ENCODE measurements at regions not wholly inside any gene's neighbourhood (a gene's known extent, or its start where the extent isn't known, plus 50 kb on each side); places are given as distances from the start of the nearest gene placed in this dataset.

- ChIA-PET CTCF (no interaction called here), POLR2A (no interaction called here)
- no peak for TF ChIP-seq CTCF (IDR thresholded peaks at IDR 0.05; ENCODE audit: insufficient read depth, low read depth, low read length)
- Histone ChIP-seq H3K36me3 (ENCODE audit: control insufficient read depth, insufficient read depth, low read length) (no peaks in the 10 kb centered on the region), H3K4me3 (ENCODE audit: low read depth, low read length) (no peak overlapping the region), H3K27me3 (ENCODE audit: control insufficient read depth, insufficient read depth, low read length) (no peaks in the 10 kb centered on the region)
- DNase-seq (ENCODE audit: low read depth), result no peak
Measured at GRCh38 chrX:87327267-87327666, 190.3 kb upstream of the KLHL4 start.

GRCh38 chrX:87337267-87337666 is 180.3 kb upstream of the KLHL4 start:
- Histone ChIP-seq H3K27me3 (ENCODE audit: control insufficient read depth, insufficient read depth, low read length) (no peaks in the 10 kb centered on the region), H3K36me3 (ENCODE audit: control insufficient read depth, insufficient read depth, low read length) (no peaks in the 10 kb centered on the region), H3K4me3 (ENCODE audit: low read depth, low read length) (no peak overlapping the region)
- ChIA-PET POLR2A (no interaction called here), CTCF (no interaction called here)
- DNase-seq (ENCODE audit: low read depth), result no peak
- no peak for TF ChIP-seq CTCF (IDR thresholded peaks at IDR 0.05; ENCODE audit: insufficient read depth, low read depth, low read length)

GRCh38 chrX:87338510-87338909 is 179.1 kb upstream of the KLHL4 start:
- no peak for DNase-seq (ENCODE audit: low read depth)
- Histone ChIP-seq H3K27me3 (ENCODE audit: control insufficient read depth, insufficient read depth, low read length) (no peaks in the 10 kb centered on the region), H3K4me3 (ENCODE audit: low read depth, low read length) (no peak overlapping the region), H3K36me3 (ENCODE audit: control insufficient read depth, insufficient read depth, low read length) (no peaks in the 10 kb centered on the region)
- TF ChIP-seq CTCF (IDR thresholded peaks at IDR 0.05; ENCODE audit: insufficient read depth, low read depth, low read length), result no peak
- CTCF ChIA-PET, result no interaction called here
- POLR2A ChIA-PET, result no interaction called here

GRCh38 chrX:87370865-87371264 is 146.7 kb upstream of the KLHL4 start:
- POLR2A ChIA-PET, result no interaction called here
- no peak for DNase-seq (ENCODE audit: low read depth)

GRCh38 chrX:87374324-87374723 is 143.3 kb upstream of the KLHL4 start:
- no peaks in the 10 kb centered on the region for H3K36me3 ChIP-seq (ENCODE audit: control insufficient read depth, insufficient read depth, low read length)
- ChIA-PET CTCF (no interaction called here), POLR2A (no interaction called here)
- TF ChIP-seq CTCF (IDR thresholded peaks at IDR 0.05; ENCODE audit: insufficient read depth, low read depth, low read length), result no peak
- H3K27me3 ChIP-seq (ENCODE audit: control insufficient read depth, insufficient read depth, low read length), result no peaks in the 10 kb centered on the region
- no peak overlapping the region for H3K4me3 ChIP-seq (ENCODE audit: low read depth, low read length)
- no peak for DNase-seq (ENCODE audit: low read depth)

More at GRCh38 chrX:87370865-87371264, 146.7 kb upstream of the KLHL4 start:
- no peaks in the 10 kb centered on the region for H3K36me3 ChIP-seq (ENCODE audit: control insufficient read depth, insufficient read depth, low read length)
- H3K27me3 ChIP-seq (ENCODE audit: control insufficient read depth, insufficient read depth, low read length), result no peaks in the 10 kb centered on the region
- no peak for TF ChIP-seq CTCF (IDR thresholded peaks at IDR 0.05; ENCODE audit: insufficient read depth, low read depth, low read length)
- no peak overlapping the region for H3K4me3 ChIP-seq (ENCODE audit: low read depth, low read length)
- CTCF ChIA-PET, result no interaction called here

Data from BJ (cell line).